ENCODE measurements at regions not wholly inside any gene's neighbourhood (a gene's known extent, or its start where the extent isn't known, plus 50 kb on each side); places are given as distances from the start of the nearest gene placed in this dataset.

DNA sequence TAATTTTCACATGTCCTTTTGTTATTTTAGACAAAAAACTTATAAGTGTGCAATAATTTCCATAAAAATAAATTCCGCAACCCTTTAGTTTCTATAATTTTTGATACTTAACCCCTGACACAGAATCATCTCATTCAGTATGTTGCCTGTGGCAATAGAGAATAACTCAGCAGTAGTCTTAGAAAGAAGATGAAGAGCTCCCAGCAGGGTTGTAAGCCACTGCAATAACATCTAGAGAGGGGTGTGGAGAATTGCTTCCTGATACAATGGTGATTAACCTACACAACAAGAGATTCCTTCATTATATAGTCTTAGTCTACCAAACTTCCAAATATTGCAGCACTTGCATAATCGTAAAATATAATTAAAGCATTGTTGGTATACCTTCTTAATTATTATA lies 118.9 kb downstream of the TMX3 start:
- H3K27me3 Mint-ChIP-seq (ENCODE audit: insufficient read depth): no peaks in the 10 kb centered on the region
- no peaks in the 10 kb centered on the region for H3K9me3 Mint-ChIP-seq
- no peak for DNase-seq
- H3K4me1 Mint-ChIP-seq (ENCODE audit: low read depth): no peaks in the 10 kb centered on the region
- TF ChIP-seq, protein P1, sequence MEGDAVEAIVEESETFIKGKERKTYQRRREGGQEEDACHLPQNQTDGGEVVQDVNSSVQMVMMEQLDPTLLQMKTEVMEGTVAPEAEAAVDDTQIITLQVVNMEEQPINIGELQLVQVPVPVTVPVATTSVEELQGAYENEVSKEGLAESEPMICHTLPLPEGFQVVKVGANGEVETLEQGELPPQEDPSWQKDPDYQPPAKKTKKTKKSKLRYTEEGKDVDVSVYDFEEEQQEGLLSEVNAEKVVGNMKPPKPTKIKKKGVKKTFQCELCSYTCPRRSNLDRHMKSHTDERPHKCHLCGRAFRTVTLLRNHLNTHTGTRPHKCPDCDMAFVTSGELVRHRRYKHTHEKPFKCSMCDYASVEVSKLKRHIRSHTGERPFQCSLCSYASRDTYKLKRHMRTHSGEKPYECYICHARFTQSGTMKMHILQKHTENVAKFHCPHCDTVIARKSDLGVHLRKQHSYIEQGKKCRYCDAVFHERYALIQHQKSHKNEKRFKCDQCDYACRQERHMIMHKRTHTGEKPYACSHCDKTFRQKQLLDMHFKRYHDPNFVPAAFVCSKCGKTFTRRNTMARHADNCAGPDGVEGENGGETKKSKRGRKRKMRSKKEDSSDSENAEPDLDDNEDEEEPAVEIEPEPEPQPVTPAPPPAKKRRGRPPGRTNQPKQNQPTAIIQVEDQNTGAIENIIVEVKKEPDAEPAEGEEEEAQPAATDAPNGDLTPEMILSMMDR (IDR thresholded peaks at IDR 0.05): no peak
- H3K27ac Mint-ChIP-seq: no peak overlapping the region
- no peaks in the 10 kb centered on the region for H3K36me3 Mint-ChIP-seq (ENCODE audit: low read depth)
- no peak overlapping the region for H3K4me3 Mint-ChIP-seq

DNA sequence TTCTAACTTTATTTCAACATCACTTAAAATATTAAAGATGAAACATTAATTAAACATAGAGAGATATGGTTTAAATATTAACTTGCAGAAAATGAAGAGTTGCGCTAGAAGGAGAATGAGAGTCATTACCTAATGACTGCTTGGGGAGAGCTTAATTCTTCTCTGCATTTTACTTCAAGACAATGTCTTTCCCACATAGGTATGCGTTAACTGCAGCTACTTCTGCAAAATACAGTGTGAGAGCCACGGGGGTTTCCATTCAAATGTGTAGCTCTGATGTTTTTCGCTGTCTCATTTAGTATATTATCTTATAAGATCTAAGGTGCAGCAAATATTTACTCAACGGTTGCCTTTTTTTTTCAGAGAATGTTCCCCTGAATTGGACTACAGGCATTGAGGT lies 126.7 kb downstream of the TMX3 start:
- Mint-ChIP-seq H3K36me3 (ENCODE audit: low read depth) (no peaks in the 10 kb centered on the region), H3K27me3 (ENCODE audit: insufficient read depth) (no peaks in the 10 kb centered on the region), H3K27ac (no peak overlapping the region), H3K4me3 (no peak overlapping the region), H3K9me3 (no peaks in the 10 kb centered on the region), H3K4me1 (ENCODE audit: low read depth) (no peaks in the 10 kb centered on the region)
- TF ChIP-seq, protein P1 (IDR thresholded peaks at IDR 0.05): no peak
- DNase-seq: no peak

DNA sequence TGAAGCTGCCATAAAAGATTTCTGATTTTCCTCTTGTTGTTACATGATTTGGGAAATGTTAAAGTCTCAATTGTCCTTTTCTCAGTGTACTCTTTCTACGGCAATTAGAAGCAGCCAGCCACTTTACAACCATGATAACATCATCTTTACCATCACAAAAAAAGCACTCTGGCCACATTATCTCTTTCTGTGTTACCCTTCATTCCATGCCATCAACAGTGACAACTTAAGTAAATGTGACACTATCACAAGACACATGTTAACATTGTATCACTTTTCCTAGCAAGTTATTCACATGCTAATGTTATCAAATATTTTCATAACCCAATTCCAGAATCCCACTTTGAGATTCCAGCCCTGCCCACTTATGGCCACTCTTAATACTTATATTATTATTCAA lies 131.2 kb downstream of the TMX3 start:
- TF ChIP-seq, protein P1 (IDR thresholded peaks at IDR 0.05): no peak
- Mint-ChIP-seq H3K4me1 (ENCODE audit: low read depth) (no peaks in the 10 kb centered on the region), H3K27me3 (ENCODE audit: insufficient read depth) (no peaks in the 10 kb centered on the region), H3K36me3 (ENCODE audit: low read depth) (no peaks in the 10 kb centered on the region), H3K4me3 (no peak overlapping the region), H3K9me3 (no peaks in the 10 kb centered on the region), H3K27ac (no peak overlapping the region)
- no peak for DNase-seq

DNA sequence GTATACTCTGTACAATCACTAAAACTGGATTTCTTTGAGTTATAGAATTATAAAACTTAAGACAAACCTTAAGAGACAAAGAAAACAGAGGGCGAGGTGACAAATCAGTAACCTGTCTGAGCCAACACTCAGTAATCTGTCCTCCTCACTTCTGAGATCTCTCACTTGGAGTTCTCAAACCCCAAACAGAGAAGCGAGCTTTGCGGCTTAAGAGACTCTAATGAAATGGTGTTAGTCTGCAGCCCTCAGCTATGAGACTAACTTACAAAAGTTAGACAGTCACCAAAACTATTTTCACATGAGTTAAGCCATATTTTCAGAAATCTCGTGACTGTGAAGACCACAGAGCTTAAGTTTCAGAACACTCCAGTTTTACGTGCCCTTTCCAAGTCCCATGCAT lies 140.6 kb downstream of the TMX3 start:
- no peaks in the 10 kb centered on the region for H3K4me1 Mint-ChIP-seq (ENCODE audit: low read depth)

DNA sequence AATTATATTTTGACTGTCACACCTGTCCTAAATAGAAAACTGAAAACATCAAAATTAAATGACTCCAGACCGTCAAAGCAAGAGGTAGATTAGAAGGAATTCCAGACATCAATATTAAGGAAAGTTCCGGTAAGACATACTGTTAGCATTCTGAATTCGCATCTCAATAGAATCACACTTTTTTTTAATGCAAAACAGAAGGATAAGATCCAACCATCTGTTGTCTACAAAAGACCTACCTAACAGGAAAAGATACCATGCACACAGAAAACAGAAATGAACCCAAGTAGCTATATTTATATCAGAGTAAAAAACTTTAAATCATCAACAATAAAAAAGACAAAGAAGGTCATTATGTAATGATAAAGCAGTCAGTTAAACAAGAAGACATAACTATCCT lies 145.0 kb downstream of the TMX3 start:
- H3K9me3 Mint-ChIP-seq: no peaks in the 10 kb centered on the region
- no peaks in the 10 kb centered on the region for H3K4me1 Mint-ChIP-seq (ENCODE audit: low read depth)
- no peak for DNase-seq
- H3K36me3 Mint-ChIP-seq (ENCODE audit: low read depth): no peaks in the 10 kb centered on the region
- TF ChIP-seq, protein P1 (IDR thresholded peaks at IDR 0.05): no peak
- no peak overlapping the region for H3K4me3 Mint-ChIP-seq
- no peaks in the 10 kb centered on the region for H3K27me3 Mint-ChIP-seq (ENCODE audit: insufficient read depth)
- no peak overlapping the region for H3K27ac Mint-ChIP-seq

More for the DNA sequence above, 140.6 kb downstream of the TMX3 start:
- no peaks in the 10 kb centered on the region for H3K36me3 Mint-ChIP-seq (ENCODE audit: low read depth)
- TF ChIP-seq, protein P1 (IDR thresholded peaks at IDR 0.05): no peak
- H3K9me3 Mint-ChIP-seq: no peaks in the 10 kb centered on the region
- no peak for DNase-seq
- H3K27me3 Mint-ChIP-seq (ENCODE audit: insufficient read depth): no peaks in the 10 kb centered on the region
- no peak overlapping the region for H3K27ac Mint-ChIP-seq
- H3K4me3 Mint-ChIP-seq: no peak overlapping the region

All from HFFc6 (cell line).